ENCODE measurements at regions not wholly inside any gene's neighbourhood (a gene's known extent, or its start where the extent isn't known, plus 50 kb on each side); places are given as distances from the start of the nearest gene placed in this dataset.

GRCh38 chr10:32121648-32122047 lies 65.4 kb upstream of the KIF5B start (continued):
- TF ChIP-seq, protein P1, sequence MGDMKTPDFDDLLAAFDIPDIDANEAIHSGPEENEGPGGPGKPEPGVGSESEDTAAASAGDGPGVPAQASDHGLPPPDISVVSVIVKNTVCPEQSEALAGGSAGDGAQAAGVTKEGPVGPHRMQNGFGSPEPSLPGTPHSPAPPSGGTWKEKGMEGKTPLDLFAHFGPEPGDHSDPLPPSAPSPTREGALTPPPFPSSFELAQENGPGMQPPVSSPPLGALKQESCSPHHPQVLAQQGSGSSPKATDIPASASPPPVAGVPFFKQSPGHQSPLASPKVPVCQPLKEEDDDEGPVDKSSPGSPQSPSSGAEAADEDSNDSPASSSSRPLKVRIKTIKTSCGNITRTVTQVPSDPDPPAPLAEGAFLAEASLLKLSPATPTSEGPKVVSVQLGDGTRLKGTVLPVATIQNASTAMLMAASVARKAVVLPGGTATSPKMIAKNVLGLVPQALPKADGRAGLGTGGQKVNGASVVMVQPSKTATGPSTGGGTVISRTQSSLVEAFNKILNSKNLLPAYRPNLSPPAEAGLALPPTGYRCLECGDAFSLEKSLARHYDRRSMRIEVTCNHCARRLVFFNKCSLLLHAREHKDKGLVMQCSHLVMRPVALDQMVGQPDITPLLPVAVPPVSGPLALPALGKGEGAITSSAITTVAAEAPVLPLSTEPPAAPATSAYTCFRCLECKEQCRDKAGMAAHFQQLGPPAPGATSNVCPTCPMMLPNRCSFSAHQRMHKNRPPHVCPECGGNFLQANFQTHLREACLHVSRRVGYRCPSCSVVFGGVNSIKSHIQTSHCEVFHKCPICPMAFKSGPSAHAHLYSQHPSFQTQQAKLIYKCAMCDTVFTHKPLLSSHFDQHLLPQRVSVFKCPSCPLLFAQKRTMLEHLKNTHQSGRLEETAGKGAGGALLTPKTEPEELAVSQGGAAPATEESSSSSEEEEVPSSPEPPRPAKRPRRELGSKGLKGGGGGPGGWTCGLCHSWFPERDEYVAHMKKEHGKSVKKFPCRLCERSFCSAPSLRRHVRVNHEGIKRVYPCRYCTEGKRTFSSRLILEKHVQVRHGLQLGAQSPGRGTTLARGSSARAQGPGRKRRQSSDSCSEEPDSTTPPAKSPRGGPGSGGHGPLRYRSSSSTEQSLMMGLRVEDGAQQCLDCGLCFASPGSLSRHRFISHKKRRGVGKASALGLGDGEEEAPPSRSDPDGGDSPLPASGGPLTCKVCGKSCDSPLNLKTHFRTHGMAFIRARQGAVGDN (CRISPR knock-in tag; IDR thresholded peaks at IDR 0.05): peak; percentile 72
- TF ChIP-seq, protein P2, sequence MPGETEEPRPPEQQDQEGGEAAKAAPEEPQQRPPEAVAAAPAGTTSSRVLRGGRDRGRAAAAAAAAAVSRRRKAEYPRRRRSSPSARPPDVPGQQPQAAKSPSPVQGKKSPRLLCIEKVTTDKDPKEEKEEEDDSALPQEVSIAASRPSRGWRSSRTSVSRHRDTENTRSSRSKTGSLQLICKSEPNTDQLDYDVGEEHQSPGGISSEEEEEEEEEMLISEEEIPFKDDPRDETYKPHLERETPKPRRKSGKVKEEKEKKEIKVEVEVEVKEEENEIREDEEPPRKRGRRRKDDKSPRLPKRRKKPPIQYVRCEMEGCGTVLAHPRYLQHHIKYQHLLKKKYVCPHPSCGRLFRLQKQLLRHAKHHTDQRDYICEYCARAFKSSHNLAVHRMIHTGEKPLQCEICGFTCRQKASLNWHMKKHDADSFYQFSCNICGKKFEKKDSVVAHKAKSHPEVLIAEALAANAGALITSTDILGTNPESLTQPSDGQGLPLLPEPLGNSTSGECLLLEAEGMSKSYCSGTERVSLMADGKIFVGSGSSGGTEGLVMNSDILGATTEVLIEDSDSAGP (CRISPR knock-in tag; IDR thresholded peaks at IDR 0.05; ENCODE audit: borderline replicate concordance): peak; percentile 35; the same call in 1 of the 2 replicates
- TF ChIP-seq HNRNPL (IDR thresholded peaks at IDR 0.05; ENCODE audit: low read depth, low read length): peak; percentile 95

- intact Hi-C loops (cut with micrococcal nuclease; ENCODE audit: unreplicated experiment) (no loop called here), in situ Hi-C loops (cut with HindIII; ENCODE audit: extremely low pct_ligation_motif_present, low pct_unique_long_range_greater_than_20kb) (loop anchor here (5.0 kb wide), 1 partner anchor 63 kb away; the partner anchor contains the start of gene KIF5B)
- Histone ChIP-seq H3K4me2 (ENCODE audit: low read depth, low read length) (peak overlapping the region; percentile 9; the same call in 1 of the 2 replicates), H3K79me2 (ENCODE audit: insufficient read depth, low read length) (no peaks in the 10 kb centered on the region), H3K4me3 (replicated peaks in 1 of 3; ENCODE audit: insufficient read depth in 1 of 3, low read depth in 2 of 3, low read length in 3 of 3) (no peak overlapping the region), H3K36me3 (replicated peaks in 1 of 2; ENCODE audit: control insufficient read depth in 1 of 2, insufficient read depth in 2 of 2, low read length in 2 of 2) (no peaks in the 10 kb centered on the region), H2AFZ (ENCODE audit: low read length) (no peak overlapping the region), H3K9ac (ENCODE audit: insufficient read depth, low read depth, low read length) (0 out of 2 replicates have a peak overlapping the region, but pooled peaks have one; percentile 43), H3K27ac (ENCODE audit: extremely low read length, insufficient read depth, low read length) (peak overlapping the region; percentile 42), H4K20me1 (ENCODE audit: insufficient read depth, low read length) (no peaks in the 10 kb centered on the region), H3K4me1 (ENCODE audit: insufficient read depth, low read length) (peaks cover 68% of the 10 kb centered on the region), H3K27me3 (ENCODE audit: control insufficient read depth in 1 of 2, insufficient read depth in 2 of 2, low read length in 2 of 2) (no peaks in the 10 kb centered on the region), H3K9me3 (ENCODE audit: low read length) (no peaks in the 10 kb centered on the region)
- DNase-seq (ENCODE audit: low spot score): peak; percentile 69
- 5% methylated on average over 3 of the region's 3 CpGs for WGBS (ENCODE audit: low lambda C conversion rate)
- peak; percentile 19; the same call in 2 of the 3 replicates for ATAC-seq
- BruUV-seq (replicated peaks): no TSS peak
- no peak for FAIRE-seq
- ChIA-PET POLR2A (interaction anchor here (5.4 kb wide), 1 partner anchor 15 kb away, joined by 37 read pairs; no protein-coding TSS in a partner anchor), CTCF (ENCODE audit: low intra/inter-chr PET ratio, low total read pairs) (interaction anchor here (0.7 kb wide), 1 partner anchor 25 kb away, joined by 3 read pairs; no protein-coding TSS in a partner anchor)
- TF ChIP-seq TCF7L2 (IDR thresholded peaks at IDR 0.05; ENCODE audit: low read depth, low read length) (peak; percentile 57), SOX6 (IDR thresholded peaks at IDR 0.05) (no peak), SOX6 (CRISPR knock-in tag; IDR thresholded peaks at IDR 0.05) (peak; percentile 49; the same call in 1 of the 2 replicates), SP5 (CRISPR knock-in tag; IDR thresholded peaks at IDR 0.05; ENCODE audit: borderline replicate concordance, low read depth) (peak; percentile 43; the same call in 1 of the 2 replicates), ZNF296 (CRISPR knock-in tag; conservative IDR thresholded peaks at IDR 0.05) (no peak), ZIK1 (CRISPR knock-in tag; IDR thresholded peaks at IDR 0.05; ENCODE audit: borderline replicate concordance, low read depth) (no peak), SOX13 (IDR thresholded peaks at IDR 0.05) (peak; percentile 48; the same call in 1 of the 2 replicates), SOX13 (CRISPR knock-in tag; conservative IDR thresholded peaks at IDR 0.05 in 1 of 2, IDR thresholded peaks at IDR 0.05 in 1 of 2) (peak in 1 of 2 experiments; percentile 71; a peak in 1 of 4 replicates), ATAD3A (CRISPR knock-in tag; IDR thresholded peaks at IDR 0.05) (no peak), MED13 (CRISPR knock-in tag; IDR thresholded peaks at IDR 0.05) (no peak), ELF3 (CRISPR knock-in tag; IDR thresholded peaks at IDR 0.05) (no peak), ZNF557 (CRISPR knock-in tag; IDR thresholded peaks at IDR 0.05) (no peak), CREM (IDR thresholded peaks at IDR 0.05) (peak; percentile 69; the same call in 1 of the 2 replicates), CREM (CRISPR knock-in tag; IDR thresholded peaks at IDR 0.05) (no peak)
- TF ChIP-seq, protein P3, sequence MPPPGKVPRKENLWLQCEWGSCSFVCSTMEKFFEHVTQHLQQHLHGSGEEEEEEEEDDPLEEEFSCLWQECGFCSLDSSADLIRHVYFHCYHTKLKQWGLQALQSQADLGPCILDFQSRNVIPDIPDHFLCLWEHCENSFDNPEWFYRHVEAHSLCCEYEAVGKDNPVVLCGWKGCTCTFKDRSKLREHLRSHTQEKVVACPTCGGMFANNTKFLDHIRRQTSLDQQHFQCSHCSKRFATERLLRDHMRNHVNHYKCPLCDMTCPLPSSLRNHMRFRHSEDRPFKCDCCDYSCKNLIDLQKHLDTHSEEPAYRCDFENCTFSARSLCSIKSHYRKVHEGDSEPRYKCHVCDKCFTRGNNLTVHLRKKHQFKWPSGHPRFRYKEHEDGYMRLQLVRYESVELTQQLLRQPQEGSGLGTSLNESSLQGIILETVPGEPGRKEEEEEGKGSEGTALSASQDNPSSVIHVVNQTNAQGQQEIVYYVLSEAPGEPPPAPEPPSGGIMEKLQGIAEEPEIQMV (CRISPR knock-in tag; IDR thresholded peaks at IDR 0.05; ENCODE audit: low read depth): no peak
Measured at GRCh38 chr10:32120147-32120546, 63.9 kb upstream of the KIF5B start.
